Fibroblast of peridontal ligament (primary cell): ENCODE measurements at regions not wholly inside any gene's neighbourhood (a gene's known extent, or its start where the extent isn't known, plus 50 kb on each side); places are given as distances from the start of the nearest gene placed in this dataset.
"Not testable (repeated sequence)": the region's sequence is repeated elsewhere in the genome, so short reads cannot be mapped to it uniquely, and the experiment has no call there.

Experiments
- DNase-seq: peaks from one replicate; pipeline ENCODE4 v3.0.0-alpha.2; 2010; ENCODE audit errors: extremely low read depth

DNA sequence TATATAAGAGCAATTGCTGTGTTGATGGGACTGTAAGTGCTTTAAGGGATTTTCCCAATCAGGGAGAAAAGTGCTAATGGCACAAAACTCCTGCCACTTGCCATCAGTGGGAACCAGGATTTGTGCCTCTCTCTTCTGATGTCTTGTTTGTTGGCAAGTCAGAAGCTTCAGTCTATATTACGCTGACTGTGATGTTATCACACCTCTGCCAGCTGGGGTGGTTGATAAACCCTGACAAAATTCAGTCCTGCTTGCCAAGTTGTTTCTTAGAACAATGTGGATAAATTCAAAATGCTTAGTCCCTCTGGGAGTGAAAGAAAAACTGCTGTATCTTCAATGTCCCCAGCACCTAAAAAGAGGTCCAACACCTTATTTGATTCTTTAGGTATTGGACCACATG is 161.4 kb upstream of the FBXL7 start:
- no peak for DNase-seq

DNA sequence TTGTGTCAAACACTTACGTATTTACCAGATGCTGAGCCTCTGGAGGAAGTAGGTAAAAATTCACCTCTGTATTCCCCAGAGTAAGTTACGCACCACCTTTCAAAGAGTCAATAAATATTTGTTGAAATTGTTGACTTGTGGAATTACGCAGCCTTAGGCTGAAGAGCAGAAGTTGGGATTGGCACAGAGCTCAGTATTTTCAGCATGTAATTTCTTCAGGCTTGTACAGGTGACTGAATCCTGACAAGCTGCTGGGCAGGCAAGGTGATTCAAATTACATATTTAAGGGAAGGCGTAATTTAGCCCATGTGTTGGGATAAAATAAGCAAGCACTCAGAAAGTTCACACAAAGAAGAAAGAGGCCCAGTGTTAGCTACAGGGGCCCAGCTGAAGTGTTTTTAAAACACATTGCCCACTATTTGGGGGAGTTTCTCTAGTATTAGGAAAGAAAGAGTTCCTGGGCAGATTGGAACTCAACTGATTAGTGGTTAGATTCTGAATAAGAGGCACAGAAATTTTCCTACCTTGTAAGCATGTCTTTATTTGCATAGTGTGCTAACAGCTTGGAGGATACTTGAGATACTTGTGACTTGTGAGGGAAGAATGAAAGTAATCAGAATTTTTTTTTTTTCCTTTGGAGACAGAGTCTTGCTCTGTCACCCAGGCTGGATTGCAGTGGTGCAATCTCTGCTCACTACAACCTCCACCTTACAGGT is 165.3 kb upstream of the FBXL7 start:
- no peak for DNase-seq

DNA sequence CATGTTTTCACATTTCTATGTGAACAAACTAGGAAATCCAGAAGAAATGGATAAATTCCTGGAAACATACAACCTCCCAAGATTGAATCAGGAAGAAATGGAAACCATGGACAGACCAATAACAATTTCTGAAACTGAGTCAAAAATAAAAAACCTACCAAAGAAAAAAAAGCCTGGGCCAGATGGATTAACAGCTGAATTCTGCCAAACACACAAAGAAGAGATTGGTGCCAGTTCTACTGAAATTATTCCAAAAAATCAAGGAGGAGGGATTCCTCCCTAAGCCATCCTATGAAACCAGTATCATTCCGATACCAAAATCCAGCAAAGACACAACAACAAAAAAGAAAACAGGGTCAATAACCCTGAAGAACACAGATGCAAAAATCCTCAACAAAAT is 166.9 kb upstream of the FBXL7 start:
- DNase-seq = no peak

DNA sequence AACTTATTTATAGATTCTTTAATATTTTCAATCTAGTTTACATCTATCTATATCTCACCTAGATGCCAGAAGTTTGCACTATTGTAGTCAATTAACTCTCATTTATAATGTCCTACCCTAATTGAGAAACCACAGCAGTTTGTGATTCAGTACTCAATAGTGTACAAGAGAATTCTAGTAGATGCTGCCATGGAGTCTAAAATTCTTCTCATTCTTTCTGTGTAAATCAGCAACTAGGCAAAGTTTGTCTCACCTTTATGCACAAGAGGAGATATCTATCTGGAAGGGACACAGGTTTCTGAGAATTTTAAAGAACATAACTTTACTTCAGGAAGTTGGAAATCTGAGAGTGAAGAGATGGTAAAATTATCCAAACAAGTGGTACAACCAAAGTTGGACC is 173.0 kb upstream of the FBXL7 start:
- no peak for DNase-seq

DNA sequence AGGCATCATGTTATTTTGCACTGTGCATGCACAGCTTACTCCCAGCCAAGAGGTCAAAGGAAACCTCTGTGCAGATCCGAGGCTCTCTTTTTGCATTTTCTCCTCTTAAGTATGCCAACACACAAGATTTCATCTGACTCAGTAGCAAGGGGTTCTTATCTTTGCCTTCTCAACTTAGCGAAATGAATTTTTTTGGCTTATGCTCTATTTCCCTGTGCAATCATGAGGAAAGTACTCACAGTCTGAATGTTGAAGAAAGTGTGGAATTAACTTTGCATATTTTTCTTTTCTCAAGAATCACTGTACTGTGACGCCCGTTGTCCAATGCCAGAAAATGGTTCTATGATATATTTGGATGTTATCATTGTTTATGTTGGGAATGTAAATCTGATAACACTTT is 173.5 kb upstream of the FBXL7 start:
- DNase-seq = no peak

DNA sequence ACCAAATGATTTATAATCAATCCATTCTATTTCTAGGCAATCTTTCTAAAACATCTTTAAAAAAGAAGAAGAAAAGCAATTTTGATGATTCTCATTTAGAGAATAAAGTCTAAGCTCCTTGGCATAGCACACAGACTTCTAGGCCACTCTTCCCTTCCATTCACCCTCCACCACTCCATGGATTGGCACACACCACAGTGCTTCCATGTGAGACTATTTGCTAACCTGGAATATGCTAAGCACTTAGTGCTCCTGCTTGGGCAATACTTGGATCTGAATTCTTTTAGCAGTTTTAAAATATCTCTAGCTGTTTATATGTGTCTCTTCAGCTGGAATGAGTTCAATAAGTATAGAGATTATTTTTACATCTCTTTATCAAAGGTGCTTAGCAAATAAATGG is 177.6 kb upstream of the FBXL7 start:
- DNase-seq = no peak

DNA sequence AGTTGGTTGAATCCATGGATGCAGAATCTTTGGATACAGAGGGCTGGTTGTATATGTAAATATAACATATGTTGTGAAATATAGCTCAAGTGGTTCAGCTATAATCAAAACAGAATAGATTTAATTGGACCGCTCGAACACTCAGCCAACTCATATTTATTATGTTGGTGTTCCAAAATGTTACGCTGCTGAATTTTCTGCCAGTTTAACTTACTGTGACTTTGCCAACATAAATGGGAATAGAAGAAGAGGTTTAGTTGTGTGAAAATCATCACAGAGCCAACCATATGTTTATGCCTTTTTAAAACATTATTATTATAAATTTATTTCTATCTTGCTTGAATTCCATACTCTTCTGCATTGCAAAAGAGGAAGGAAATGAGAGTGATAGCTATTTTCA is 178.2 kb upstream of the FBXL7 start:
- no peak for DNase-seq

DNA sequence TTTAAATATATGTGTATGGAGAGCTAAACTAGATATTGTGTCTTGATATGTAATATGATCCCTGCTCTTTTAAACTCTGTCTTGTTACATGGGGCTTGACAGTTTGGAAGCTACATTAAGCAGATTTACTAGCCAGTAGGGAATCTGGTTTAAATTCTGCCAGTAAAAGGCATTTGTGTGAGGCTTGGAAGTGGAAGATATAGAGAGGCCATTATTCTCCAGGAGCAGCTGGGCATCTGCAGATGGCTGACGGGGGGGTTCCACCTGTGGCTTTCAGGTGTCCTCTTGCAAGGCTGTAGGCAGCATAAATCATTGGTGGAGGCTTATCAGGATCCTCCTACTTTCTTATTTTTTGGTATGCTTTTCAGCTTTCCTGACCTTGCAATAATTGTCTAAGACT is 179.1 kb upstream of the FBXL7 start:
- DNase-seq = no peak

DNA sequence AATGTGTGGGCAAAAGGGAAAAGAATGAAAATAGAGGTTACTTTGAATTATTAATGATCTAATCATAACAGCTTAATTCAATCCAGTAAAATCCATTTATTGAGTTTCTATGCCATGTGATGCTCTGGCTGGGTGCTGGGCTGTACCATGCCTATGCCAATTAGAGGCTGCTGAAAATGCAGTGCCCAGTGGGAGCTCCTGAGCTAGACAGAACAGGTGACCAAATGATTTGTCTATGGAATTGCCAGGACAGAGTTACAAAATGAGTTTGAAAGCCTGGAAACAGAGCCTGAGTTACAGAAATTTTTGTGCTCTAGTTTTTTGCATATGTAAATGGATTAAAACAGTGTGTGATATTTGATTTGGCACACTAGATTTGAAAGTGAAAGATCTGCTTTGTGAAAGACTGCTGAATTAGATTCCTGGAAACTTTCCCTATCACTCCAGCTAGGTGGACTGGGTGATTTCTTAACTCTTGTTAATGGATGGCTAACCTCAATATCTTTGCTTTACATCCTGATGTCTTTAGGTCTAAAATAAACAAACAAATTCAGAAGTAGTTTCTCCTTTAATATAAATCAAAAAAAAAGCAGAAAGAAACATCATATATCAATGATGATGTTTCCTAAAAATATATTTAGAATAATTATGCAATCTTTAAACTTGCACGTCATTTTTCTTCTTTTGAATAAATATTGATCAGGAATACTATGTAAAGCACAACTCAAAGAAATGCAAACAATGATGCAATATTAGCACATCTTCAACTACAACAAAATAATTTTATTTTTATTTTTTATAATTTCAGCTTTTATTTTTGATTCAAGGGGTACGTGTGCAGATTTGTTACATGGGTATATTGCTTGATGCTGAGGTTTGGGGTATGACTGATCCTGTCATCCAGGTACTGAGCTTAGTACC is 194.8 kb upstream of the FBXL7 start:
- DNase-seq = no peak

DNA sequence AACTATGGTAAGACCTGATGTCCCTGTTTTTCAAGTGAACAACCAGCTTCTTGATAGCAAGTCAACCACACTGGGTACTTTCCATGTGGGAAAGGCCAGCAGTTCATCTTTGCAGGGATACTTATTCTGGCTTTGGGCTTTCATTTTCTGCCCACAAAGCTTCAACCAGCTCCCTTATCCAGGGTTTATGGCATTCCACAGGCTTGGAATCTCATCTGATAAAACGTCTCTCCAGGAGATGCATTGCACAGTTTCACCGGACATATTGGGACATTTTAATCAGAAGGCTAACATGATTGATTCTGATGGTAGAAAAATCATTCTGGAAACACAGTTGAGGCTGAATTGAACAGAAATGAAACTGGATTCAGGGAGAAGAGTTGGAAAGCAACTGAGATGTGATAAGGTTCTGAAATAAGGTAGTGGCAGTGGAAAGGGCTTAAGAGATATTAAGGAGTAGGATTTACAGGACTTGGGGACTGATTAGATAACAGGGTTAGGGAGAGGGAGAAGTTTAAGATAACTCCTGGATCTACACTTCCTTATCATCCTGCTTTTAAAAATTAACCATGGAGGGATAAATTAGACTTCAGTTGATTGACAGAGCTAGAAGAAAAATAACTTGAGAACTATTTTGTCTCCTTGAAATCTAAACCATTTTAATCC is 195.8 kb upstream of the FBXL7 start:
- no peak for DNase-seq

DNA sequence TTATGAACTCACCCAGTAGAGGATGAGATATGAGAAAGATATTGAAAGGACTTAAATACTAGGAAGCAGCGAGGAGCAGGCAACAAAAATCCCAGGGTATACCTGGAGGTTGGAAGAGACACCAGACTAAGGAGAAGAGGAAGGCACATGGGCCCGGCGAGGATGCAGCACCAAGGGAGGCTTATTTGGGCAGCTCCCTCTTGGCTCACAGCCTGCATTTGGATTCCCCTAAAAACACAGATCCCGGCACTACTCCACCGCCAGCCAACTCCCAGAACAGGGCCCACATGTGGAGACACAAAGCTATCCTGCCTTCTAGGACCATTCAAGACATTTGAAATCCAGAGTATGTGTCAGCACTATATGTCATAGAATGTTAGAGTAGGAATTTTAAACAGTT is 199.8 kb upstream of the FBXL7 start:
- DNase-seq = no peak

DNA sequence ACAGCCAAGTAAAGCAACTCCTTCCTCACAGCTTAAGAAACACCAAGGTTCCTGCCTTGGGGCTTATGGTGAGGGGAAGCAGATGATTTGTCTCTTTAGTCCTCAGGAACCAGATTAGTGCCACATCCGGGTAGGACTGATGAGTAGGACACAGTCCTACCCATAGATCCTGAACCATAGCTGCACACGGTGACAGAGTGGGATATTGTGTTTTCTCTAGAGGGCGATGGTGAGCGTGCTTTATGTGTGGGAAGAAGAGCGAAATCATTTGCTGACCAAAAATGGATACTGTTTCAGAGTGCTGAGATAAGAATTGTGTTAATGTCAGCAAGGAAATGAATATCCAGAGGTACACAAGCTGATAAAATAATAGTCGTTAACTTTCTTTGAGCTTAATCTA is 209.0 kb upstream of the FBXL7 start:
- DNase-seq = no peak

DNA sequence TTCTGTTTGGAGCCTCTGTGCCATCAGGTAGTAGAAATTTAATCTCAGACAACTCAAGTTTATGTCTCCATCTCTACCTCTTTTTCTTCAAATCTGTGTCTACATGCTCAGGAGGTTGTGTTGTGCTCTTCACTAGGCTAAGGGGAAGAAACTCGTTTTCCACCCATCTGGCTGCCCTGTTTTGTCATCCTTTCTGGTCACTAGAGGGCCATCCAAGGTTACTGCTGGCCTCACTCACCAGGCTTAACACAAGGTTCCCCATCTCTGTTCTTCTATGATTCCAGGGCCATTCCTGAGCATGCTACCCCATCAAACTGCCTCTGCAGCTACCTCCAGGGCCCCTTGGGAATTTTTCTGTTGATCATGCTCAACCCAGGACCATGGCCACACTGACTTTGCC is 213.3 kb upstream of the FBXL7 start:
- DNase-seq = no peak

DNA sequence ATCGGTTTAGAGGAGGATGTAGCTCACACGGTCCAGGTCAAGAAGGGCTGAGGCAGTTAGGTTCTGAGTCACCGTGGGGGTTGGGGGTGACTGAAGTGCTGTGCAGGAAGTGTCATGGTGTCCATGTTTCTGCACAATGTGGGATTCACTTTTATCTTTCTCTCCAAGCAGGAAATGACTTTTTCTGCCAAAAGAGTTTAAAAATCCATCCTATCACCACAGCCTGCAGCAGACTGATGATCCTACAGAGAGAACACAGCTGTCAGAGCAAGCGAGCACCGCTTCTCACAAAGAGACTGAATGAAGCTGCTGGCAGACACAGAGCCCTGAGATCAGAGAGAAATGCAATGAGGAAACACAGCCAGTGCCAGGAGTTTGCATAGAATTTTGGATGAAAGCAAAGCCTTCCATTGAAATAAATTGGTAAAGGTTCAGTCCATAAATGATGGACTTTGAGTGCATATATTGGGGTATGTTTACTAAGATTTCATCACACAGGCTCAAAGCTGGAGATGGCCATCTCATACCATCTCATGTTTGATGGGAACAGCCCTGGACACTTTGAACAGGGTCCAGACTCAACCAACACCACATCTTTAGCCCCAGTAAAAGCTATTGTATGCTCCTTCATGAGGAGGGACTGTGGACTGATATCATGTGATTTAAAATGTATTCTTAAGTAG is 213.9 kb upstream of the FBXL7 start:
- no peak for DNase-seq

DNA sequence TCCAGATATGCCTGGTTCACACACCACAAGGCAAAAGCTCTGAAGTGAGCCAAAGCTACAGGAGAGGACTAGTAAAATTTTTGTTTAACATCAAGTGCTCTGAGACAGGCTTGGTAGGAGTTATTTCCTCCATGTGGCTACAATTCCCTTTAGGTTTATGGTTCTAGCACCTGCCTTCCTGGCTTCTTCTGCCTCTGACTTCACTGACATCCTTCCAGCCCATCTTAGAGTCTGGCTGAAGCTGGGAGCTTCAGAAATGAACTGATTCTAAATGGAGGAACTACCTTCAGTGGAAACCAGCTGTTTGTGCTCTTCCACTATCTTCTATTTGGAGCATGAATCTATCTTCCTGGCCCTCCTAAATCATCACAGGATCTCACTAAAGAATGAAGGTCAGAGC is 215.3 kb upstream of the FBXL7 start:
- DNase-seq = no peak

DNA sequence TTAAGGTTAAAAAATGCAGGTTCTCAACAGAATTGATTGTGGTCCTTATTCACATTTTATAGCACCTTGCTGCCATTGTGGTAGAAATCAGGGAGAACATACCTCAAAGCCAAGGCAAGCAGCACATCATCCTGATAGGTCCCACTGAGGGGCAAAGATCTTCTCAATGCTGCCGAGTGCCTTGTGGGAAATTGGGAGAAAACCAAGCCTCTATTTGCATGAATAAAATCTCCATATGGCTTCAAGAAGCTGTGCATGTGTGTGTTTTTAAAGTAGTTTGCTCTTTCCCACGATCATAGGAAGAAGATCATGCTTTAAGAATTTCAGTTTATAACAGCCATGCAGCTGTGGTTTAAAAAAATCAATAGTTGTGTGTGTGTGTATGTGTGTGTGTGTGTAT is 216.9 kb upstream of the FBXL7 start:
- no peak for DNase-seq

DNA sequence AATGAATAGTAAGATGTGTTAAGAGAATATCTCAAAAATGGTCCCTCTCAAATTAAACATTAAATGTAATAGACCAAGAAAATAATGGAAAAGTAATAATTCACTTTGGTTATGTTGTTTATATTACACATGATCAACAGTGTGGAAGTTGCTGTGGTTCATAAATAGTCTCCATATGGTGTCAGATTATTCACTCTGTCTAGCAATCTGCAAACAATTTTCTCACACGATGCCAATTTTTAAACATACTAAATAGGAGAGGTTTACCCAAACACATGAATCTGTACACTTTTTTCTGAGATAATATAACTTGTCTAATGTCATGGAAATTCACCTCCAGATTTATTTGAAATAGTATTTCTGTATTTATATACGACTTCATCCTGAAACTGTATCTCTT is 217.4 kb upstream of the FBXL7 start:
- no peak for DNase-seq

DNA sequence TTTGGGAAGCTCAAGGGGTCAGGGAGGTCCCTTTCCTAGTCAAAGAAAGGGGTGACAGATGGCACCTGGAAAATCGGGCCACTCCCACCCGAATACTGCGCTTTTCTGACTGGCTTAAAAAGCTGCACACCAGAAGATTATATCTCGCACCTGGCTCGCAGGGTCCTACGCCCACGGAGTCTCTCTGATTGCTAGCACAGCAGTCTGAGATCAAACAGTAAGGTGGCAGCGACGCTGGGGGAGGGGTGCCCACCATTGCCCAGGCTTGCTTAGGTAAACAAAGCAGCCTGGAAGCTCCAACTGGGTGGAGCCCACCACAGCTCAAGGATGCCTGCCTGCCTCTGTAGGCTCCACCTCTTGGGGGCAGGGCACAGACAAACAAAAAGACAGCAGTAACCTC is 228.4 kb upstream of the FBXL7 start:
- DNase-seq = not testable (repeated sequence)

DNA sequence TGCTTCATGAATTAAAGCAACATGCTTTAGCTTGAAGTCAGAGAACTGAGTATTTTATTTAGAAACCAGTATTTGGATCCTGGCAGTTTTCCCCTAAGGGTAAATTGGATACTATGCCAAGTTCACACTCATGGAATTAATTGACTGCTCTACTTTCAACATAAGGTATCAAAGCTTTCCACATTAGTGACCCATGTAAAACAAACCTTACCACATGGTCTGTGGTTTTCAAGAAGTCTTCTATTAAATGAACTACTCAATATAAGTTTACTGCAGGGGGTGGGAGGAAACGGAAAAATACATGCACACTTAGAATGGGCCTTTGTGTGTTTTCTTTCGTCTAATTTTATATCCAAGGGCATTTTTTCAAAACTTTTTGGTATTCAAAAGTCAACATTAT is 232.0 kb upstream of the FBXL7 start:
- DNase-seq = no peak

DNA sequence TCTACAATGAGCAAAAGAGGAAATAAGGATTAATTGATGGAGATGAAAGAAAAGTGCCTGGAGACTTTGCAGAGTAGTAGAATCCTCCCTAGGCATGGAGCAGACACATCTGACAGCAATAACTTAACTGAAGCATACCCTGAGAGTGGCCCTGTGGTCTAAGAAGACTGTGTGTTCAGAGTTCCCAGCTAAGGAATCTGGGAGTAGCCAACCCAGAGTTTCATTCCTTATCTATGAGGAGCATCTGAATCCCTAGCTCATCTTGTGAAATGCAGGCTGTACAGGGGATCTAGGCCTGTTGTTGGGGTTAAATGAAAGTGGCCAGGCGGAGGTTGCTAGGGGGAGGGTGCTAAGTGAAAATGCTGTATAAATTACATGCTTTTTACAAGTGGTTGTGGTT is 233.1 kb upstream of the FBXL7 start:
- DNase-seq = no peak

DNA sequence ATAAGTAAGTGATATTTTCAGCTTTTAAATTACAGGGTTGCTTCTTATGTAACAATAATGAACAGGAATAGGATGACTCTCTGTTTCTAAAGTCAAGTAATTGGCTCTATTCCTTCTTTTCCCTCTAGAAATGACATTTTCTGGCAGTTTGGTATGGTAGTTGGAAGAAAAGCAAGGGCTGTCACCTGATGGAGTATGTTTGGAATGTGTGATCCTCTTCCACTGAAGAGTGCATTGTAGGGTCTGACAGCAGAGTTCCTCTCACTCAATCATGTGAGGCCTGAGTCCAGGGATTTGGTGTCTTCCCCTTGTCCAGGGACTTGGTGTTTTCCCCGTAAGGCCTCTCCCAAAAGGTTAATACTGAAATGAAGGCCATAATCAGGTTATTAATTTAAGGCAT is 233.8 kb upstream of the FBXL7 start:
- no peak for DNase-seq

DNA sequence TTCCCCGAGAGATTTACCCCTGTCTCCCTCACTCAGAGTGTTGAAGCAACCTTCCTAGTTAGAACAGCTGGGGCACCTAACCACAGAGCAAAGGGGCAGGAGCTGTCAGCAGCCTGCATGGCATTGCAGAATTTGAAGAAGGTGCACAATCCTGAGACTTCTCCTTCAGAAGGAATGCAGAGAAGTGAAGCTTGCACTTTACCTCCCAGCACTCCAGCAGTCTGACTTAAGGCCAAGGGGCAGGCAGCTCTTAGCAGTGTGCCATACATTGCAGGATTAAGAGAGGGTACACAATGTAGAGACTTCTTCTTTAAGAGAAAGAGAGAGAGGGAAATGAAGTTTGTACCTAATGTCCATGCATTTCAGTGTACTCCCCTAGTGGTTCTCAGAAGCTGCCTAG is 236.0 kb upstream of the FBXL7 start:
- no peak for DNase-seq
